GM21619 (cell line): ENCODE measurements at regions not wholly inside any gene's neighbourhood (a gene's known extent, or its start where the extent isn't known, plus 50 kb on each side); places are given as distances from the start of the nearest gene placed in this dataset.

ENCODE experiments used
- ATAC-seq: cut with Tn5 transposase; IDR thresholded peaks from one replicate; pipeline ENCODE4 v1.9.1; 2021; ENCODE audit not compliant: unreplicated experiment

DNA sequence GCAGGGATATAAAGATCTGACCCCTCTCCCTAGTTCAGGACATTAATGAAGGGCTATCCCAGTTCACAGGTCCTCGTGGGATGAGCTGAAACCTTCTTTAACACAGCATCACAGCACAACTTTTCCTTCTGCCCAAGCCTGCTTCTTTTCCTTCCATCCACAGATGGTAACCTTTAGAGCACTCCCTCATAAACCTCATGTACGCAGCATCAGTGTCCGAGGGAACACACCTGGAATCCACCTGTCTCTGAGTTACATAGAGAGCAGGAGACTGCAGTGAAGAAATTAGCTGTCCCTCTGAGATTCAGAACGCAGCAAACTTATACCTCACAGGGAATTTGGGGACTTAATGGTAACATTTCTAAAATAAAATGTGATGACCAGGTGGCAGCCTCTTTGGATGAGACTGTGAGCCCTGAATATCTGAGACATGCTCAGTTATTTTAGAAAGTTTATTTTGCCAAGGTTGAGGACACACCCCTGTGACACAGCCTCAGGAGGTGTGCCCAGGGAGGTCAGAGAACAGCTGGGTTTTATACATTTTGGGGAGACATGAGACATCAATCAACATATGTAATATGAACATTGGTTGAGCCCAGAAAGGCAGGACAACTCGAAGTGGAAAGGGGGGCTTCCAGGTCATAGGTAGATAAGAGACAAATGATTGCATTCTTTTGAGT lies 73.8 kb upstream of the PACRGL start:
- ATAC-seq = no peak

DNA sequence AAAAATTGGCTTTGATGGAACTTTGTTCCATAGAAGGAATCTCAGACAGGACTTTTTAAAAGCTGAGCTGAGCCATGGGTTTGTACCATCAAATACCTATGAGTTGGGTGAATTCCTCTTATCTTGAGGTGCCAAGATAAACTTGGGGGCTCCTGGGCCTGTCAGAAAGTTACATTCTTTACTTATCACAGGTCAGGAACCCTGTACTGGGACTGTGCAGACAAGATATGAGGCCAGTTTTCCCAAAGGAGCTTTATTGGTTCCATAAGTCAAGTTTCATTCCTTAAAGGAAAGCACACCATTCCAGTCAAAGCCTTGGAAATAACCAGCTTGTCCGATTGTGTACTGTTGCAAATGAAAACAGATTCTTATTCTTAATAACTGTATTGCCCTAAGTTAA lies 72.4 kb upstream of the PACRGL start:
- ATAC-seq = no peak

DNA sequence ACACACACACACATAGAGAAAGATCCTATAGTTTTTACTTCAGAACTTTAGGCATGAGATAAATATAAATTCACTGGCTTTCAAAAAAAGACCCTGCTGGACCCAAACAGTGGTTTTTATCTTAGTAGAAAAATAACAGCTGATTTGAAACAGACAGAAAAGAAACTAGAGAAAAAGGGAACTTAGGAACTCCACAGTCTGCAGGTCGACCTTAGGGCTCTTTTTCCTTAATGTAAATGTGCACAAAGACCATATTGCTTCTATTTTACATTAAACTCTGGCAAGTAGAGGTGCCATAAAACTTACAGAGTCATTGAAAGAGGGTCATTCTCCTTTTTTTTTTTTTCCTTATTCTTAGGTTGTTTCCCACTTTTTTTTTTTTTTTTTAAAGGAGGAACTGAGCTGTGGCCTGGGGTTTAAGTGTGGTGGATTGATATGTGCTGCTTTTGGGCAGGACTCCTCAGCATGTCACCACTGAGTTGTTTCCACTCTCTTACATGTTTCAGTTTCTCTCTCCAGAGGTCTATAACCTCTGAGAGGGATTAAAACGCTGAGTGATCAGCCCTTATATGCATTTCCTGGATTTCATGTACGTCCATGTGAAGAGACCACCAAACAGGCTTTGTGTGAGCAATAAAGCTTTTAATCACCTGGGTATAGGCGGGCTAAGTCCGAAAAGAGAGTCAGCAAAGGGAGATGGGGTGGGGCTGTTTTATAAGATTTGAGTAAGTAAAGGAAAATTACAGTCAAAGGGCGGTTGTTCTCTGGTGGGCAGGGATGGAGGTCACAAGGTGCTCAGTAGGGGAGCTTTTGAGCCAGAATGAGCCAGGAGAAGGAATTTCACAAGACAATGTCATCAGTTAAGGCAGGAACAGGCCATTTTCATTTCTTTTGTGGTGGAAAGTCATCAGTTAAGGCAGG lies 70.8 kb upstream of the PACRGL start:
- ATAC-seq = no peak

DNA sequence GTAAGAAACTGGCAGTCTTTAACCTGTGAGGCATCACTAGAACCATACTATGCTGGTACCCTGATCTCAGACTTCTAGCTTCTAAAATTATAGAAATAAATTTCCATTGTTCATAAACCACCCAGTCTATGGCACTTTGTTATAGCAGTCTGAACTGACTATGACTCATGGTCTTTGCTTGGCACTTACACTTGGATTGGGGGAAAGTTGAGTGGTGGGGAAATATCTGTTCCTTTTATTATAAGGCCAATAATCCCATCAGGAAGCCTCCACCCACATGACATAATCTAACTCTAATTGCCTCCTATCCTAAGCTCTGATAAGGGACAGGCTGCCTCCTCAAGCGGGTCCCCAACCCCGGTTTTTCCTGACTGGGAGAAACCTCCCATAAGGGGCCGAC lies 61.4 kb upstream of the PACRGL start:
- no peak for ATAC-seq

DNA sequence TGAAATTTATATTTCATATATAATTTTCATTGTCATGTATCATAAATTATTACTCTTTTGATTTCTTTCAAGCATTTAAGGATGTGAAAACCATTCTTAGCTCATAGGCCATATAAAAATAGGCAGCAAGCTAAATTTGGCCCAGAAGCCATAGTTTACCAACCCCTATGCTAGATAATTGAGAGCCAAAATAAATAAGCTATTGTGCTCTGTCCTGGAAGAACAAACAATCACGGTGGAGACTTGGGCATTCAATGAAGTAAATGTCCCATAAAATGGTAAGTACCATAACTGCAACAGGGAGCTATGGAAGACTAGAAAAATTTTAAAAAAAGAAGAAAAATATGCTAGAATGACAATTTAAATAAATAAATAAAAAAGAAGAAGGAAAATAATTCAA lies 60.9 kb upstream of the PACRGL start:
- no peak for ATAC-seq

DNA sequence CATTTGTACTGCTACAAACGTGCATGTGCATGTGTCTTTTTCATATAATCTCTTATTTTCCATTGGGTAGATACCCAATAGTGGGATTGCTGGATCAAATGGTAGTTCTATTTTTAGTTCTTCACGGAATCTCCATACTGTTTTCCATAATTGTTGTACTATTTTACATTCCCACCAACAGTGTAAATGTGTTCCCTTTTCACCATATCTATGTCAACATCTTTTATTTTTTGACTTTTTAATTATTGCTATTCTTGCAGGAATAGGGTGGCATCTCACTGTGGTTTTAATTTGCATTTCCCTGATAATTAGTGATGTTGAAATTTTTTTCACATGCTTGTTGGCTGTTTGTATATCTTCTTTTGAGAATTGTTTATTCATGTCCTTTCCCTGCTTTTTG lies 59.3 kb upstream of the PACRGL start:
- no peak for ATAC-seq

DNA sequence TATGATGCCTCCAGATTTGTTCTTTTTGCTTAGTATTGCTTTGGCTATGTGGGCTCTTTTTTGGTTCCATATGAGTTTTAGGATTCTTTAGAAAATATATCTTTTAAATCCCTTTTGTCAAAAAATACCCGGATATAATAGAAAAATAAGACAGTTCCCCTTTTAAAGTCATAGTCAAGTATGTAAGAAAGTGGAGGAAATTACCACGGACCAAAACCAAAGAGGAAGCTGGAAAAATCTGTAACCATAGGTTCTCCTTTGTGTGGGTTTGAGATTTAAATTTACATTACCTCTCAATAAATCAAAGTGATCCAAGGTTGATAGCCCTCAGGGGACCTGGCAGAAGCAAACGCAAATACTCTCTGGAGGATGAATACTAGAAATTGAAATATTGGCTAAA lies 58.3 kb upstream of the PACRGL start:
- ATAC-seq = no peak

DNA sequence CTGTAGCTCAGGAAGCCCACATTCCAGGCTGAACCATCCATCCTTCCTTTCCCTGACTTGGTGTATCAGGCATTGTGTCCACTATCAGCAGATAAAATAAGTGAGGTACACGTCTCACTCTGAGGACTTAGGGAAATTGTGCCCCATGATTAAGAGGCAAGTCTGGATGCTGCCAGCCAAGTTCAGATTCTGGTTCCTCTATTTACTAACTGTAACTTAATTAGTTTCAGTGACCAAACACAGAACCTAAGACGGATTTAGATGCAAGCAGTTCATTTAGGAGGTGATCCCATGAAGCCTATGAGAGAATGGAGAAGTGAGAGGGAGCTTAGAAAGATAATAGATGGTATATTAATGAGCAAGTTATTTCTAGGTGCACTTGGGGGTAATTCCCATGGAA lies 56.6 kb upstream of the PACRGL start:
- no peak for ATAC-seq

DNA sequence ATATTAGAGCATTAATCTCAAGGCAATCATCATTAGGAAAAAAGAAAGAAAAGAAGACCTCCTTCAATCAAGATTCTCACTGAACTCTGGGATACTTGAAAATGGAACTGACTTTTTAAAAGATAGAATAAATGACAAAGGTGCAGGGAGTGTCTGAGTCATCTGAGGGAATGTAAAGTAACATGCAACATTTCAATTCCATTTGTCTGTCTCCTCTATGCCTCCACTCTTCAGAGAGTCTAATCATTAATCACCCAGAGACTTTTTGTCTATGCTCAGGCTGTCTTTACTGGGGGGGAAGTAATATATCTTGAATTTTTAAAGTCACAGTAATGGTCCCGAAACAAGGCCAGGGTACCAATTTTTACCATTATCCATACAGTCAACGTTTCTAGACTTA lies 55.0 kb upstream of the PACRGL start:
- ATAC-seq = no peak

DNA sequence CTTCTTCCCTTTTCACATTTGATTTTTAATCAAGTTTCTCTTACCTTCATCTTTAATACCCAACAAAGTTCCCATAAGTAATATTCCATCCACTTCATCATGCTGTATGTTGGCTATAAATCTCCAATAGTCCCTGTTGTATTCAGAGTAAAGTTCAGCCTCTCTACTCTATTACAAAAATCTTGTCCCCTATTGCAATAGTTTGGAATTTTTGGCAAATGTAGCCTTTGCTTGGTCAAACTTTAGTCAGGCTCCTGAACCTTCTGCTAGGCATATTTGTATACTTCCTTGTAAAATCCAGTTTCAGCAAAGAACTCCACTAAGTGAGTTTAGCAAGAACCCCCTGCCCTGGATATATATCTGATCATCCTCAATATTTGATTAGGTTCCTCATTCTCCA lies 54.0 kb upstream of the PACRGL start:
- no peak for ATAC-seq
